ENCODE measurements at regions not wholly inside any gene's neighbourhood (a gene's known extent, or its start where the extent isn't known, plus 50 kb on each side); places are given as distances from the start of the nearest gene placed in this dataset.
A peak's percentile ranks its signal among the peaks of the same experiment; 100 is the strongest.
"Not testable (repeated sequence)": the region's sequence is repeated elsewhere in the genome, so short reads cannot be mapped to it uniquely, and the experiment has no call there.

DNA sequence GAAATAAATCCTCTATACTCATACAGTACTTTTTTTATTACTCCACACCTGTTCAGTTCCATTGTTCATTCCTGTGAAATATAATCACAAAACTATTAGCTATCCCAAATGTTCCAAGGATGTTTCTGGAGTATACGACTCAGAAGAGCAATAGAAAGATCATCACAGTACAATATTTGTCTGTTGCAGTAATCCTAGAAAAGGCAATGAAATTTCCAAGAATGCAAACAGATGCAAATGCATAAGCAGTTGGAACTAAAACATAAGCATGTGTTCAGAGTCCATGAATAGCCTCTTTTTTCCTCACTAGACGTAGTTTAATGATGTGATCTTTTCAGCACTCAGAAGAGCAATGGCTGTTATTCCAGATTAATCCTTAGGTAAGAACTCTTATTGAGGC, 55.2 kb downstream of the RTL3 start:
- DNase-seq, result no peak

DNA sequence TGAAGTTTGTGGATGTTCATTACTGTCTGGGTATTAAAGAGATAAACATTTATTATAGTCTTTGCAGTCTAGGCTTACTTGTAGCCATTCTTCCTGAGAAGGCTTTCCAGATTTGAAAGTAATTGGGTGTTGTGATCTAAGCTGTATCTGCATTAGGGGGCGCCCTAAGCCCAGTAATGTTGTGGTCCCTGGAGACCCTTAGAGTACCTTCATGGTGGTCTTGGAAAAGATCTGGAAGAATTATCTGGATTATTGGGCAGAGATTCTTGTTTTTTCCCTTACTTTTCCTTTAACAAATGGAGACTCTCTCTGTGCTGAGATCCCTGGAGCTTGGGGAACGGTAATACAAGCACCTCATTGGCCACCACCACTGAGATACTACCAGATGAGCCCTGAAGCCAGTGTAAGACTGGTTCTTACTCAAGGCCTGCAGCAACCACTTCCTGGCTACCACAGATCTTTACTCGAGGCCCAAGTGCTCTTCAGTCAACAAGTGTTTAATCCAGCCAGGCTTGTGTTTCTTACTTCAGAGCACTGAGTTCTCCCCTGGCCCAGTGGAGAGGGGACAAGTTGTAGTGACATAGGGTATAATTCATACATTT, 63.1 kb downstream of the RTL3 start:
- no peak for DNase-seq

DNA sequence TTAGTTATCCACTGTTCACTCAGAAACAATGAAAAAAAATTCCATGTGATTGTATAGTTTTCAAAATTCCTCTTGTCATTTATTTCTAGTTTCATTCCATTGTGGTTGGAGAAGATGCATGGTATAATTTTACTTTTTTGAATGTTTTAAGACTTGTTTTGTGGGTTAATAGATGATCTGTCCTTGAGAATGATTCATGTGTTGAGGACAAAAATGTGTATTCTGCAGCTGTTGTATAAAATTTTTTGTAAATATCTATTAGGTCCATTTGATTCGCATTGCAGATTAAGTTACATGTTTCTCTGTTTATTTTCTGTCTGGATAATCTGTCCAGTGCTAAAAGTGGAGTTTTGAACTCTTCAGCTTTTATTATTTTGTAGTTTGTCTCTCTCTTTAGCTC, 65.4 kb downstream of the RTL3 start:
- DNase-seq, result no peak

DNA sequence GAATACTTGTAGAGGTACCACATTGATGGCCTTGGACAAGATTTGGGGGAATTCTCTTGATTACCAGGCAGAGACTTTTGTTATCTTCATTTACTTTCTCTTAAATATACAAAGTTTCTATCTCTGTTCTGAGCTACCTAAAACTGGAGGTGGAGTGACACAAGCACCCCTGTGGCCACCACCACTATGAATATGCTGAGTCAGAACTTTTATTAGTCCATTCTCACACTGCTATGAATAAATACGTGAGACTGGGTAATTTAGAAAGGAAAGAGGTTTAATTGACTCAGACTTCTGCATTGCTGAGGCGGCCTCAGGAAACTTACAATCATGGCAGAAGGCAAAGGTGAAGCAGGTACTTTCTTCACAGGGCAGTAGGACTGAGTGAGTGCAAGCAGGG, 67.1 kb downstream of the RTL3 start:
- DNase-seq, result no peak

DNA sequence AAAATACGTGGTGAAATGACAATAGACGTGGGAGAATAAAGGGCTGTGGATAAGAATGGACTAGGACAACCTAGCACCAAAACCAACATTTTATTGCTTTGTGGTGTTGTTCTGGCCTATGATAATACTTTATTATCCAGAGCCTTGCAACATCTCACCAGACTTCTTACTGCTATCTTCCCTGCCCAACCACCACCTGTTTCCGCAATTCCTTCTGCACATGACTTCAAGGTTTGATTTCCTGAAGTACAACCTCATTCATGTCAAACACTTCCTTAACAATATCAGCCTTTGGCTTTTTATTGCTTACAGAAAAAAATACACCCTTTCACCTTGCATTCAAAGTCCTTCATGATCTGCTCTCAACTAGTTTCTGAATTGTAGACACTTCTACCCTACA, 84.8 kb downstream of the RTL3 start:
- DNase-seq, result no peak

DNA sequence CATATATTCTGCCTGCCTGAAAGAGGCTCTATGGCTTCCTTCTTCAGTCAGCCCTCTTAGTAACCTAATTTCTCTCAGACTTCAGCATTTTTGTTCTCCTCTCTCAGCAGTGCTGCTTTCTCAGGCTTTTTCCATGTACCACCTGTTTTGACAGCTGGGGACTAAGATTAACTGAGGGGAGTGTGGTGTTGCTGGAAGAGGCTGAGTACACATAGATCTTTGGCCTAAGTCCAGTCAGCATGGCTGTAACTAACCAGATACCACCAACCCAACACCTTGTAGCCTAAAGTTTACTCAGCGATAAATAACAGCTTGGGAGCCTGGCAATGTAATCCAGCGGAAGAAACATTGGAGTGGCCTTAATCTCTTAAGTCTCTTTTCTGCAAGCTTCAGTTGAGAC, 85.5 kb downstream of the RTL3 start:
- DNase-seq, result no peak

DNA sequence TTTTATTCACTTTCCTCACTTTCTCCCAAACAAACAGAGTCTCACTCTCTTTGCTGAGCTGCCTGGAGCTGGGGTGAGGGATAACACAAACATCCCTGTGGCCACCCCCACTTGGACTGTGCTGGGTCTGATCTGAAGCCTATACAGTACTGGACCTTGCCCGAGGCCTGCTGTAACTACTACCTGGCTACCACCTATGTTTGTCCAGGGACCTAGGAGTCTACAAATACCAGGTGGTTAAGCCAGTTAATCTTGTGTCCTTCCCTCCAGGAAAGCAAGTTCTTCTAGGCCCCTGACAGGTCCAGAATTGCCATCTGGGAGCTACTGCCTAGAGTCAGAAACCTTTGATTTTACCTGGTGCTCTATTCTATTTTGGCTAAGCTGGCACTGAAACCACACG, 87.3 kb downstream of the RTL3 start:
- DNase-seq, result no peak

DNA sequence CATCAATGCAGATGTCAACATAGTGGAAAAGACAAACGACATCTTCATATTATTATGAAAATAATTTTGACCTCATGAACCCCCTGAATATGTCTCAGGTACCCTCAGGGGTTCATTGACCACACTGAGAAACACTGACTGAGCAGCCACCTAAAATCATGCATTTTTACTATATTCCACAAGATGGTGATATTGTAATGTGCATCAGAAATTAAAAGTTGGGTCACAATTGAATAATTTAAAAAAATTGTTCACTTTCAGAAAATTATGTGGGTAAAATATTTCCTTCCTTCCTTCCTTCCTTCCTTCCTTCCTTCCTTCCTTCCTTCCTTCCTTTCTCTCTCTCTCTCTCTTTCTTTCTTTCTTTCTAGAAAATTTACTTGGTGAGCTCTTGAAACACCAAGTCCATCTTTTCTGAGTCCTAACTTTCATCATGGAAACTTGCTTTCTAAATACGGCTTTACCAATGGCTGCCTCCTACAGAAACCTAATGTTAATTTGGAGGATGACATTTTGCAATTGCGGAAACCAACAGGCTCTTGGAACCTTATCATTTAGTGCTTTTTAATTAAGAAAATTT, 103.6 kb downstream of the RTL3 start:
- DNase-seq, result no peak

DNA sequence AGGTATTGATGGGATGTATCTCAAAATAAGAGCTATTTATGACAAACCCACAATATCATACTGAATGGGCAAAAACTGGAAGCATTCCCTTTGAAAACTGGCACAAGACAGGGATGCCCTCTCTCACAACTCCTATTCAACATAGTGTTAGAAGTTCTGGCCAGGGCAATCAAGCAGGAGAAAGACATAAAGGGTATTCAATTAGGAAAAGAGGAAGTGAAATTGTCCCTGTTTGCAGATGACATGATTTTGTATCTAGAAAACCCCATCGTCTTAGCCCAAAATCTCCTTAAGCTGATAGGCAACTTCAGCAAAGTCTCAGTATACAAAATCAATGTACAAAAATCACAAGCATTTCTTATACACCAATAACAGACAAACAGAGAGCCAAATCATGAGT, 106.5 kb downstream of the RTL3 start:
- DNase-seq, result not testable (repeated sequence)

DNA sequence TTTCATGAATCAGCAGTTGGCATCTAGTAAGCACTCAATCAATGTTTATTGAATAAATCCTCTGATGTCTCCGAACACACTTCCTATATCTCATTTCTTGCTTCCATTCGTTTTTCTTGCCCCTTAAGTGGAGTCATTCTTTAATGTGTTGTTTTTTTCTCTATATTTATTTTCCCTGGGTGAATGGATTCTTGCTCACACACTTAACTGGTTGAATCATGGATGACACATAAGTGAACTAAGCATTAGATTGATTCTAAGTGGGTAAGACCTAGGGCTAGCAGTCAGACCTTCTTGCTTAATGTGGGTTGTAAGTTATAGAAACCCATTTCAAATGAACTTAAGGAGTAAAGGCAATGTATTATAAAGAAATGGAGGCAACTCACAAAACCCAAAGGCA, 111.1 kb downstream of the RTL3 start:
- no peak for DNase-seq

DNA sequence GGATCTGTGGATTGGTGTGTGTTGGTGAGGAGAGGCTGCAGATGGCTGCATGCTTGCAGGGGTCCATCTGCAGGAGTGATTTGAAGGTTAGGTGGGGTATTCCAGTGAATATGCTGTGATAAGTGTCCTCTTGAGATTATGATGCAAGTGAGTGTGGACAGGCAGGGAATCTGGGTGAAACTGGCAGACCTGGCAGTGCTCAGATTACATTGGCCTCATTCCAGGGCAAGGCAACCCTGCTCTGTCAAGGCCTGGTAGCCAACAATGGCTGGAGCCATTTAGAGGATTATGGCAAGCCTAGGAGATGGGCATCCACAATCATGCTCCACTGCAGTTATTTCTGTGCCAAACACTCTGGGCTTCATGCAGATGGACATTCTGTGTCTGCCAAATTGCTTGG, 113.9 kb downstream of the RTL3 start:
- DNase-seq, result no peak

DNA sequence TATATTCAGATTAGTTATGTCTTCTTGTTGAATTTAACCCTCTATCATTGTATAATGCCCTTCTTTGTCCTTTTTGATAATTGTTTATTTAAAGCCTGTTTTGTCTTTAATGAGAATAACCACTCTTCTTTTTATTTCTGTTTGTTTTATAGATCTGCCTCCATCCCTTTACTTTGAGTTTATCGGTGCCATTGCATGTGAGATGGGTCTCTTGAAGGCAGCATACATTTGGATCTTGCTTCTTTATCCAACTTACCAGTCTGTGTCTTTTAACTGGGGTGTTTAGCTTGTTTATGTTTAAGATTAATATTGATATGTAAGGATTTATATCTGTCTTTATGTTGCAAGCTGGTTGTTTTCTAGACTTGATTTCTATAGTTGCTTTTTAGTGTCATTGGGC, 115.8 kb downstream of the RTL3 start:
- no peak for DNase-seq

DNA sequence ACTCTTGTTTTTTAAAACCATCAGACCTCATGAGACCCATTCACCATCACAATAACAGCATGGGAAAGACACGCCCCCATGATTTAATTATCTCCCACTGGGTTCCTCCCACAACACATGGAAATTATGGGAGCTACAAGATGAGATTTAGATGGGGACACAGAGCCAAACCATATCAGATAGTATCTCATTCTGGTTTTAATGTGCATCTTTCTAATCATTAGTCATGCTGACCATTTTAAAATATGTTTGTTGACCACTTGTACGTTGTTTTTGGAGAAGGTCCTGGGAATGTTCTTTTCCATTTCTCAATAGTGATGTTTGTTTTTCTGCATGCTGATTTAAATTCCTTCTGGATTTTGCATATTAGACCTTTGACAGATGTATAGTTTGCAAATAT, 119.0 kb downstream of the RTL3 start:
- no peak for DNase-seq

DNA sequence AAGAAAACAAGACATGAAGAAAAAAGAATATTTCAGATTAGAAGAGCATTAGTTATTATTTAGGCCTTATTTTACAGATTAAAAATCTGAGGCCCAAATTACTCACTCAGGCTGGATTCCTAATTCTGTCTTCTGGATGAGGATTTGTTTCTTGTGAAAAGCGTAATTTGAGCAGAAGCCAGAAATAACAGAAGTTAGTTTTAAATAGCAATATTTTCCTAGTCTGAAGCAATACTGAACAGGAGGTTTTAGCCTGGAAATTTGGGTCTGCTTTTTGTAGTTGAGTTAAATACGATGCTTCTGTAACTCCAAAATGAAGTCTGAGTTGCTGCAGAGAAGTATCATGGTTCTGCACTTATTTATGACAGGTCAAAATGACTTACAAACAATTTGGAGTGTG, 124.9 kb downstream of the RTL3 start:
- DNase-seq, result no peak

DNA sequence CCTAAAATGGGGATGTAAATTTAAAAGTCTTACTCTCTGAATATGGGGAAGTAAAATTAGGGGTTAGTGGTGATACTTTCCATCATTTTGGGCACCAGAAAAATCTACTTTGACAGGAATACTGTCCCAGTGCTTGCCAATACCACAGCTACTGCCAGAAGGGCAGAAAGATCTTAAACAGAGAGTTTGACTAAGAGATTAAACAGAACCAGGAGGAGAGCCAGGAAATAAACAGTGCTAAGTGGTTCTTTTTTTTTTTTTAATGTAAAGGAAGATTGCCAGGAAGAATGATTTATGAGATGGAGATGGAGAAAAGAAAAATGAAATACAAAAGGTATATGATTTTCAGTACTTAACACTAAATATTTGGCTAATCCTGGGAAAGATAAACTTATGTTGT, 126.8 kb downstream of the RTL3 start:
- DNase-seq, result no peak

DNA sequence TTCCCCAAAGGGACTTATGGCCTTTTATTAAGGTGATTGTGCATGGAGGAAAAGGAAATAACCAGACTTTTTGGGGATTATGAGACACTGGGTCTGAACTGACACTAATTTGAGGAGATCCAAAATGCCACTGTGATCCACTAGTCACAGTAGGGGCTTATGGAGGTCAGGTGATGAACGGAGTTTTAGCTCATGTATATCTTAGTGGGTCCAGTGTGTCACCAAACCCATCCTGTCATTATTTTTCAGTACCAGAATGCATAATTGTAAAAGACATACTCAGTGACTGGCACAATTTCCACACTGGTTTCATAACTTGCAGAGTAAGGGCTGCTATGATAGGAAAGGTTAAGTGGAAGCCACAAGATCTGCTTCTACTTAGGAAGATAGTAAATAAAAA, 131.3 kb downstream of the RTL3 start:
- no peak for DNase-seq

DNA sequence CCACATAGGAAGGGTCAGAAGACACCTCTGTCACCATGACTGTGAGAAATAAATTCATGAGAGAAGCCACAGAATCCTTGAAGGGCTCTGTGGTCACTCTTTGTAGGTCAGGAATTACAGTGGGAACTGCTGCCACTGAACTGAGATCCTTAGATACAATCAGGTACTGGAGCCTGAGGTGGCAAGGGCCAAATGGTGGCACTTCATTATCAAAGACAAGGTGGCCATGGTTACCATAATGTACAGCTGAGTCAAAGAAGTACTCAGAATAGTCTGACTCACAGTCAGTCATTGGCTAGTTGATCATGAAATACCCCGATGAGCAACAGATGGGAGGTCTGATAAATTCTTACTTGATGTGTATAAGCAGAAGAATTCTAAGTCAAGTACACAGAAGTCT, 131.9 kb downstream of the RTL3 start:
- DNase-seq, result no peak

DNA sequence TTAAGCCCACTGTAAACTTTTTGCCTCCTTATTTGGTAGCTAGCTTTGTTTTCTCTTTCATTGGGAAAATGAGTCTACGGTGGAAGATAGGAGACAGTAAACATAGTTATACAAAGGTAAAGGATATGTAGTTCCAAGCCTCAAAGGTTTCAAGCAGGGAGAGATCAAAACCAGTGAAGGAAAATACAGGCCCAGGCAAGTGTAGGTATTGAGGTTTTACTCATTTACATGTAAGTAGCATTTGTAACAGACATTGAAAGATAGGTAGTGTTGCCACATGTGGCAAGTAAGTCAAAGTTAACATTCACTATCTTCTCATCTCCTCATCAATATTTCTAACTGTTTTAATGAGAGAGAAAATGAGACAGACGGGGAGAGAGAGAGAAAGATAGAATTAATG, 136.5 kb downstream of the RTL3 start:
- DNase-seq, result no peak

DNA sequence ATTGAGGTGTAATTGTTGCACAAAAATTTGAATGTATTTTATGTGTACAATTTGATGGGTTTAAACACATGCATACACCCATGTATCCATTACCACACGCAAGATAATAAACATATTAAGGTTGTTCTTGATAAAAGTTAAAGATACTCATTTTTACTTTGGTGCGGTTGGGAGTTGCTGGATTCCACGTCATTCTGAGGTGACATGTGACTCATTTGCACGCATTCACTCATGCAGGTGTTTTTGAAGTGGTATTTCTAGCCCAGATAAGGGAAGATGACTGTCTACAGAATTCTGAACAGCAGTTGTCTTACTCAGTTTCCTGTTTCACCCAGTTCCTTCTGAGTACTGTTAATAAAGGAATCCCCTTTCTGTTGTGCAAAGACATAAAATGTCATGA, 142.0 kb downstream of the RTL3 start:
- DNase-seq, result peak; percentile 70

DNA sequence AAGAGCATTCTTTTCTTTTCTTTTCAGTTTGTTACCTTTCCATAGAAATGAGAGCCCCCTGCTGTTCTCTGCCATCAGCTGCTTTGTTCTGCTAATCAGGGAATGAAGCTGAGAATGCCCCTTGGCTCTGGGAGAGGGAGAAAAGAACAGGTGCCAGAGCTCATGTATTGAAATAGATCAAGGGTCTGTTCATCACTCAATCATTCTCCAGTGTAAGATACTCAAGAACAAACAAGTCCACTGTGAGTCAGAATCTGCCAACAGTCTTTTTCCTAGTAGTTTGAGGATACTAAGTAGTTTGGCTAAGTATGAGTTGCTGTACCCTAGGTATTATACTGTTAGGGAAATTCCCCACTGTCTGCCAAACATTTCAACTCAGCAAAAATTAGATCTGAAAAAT, 144.3 kb downstream of the RTL3 start:
- no peak for DNase-seq

DNA sequence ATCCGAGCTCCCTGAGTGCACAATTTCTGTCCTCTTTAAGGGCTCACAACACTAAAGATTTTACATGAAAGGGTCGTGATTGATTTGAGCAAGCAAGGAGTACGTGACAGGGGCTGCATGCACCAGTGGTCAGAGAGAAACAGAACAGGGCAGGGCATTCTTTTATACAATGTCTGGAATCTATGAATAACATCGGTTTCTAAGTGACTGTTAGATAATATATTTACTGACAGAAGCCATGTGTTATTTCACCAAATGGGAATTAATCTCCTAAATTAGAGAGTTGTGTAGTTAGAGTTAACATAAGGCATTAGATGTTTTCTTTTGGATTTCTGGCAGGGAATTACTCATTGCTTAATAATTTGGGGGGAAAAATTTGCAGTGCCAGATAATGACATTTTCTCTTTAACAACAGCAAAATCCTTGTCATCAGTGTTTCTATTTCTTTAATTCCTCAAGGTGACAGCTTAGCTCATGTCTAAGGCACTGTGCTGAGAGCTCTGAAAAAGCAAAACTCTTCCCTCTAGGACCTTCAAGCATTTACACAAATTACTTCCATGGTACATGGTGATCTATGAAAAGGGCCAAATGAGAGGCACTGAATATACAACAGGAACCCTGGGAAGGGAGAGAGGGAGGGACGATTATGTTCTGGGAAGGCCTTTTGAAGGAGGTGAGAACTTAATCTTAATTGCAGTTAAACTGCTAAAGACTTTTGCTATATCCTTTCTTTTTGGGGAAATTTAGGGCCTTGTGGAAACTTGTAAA, 145.0 kb downstream of the RTL3 start:
- no peak for DNase-seq

DNA sequence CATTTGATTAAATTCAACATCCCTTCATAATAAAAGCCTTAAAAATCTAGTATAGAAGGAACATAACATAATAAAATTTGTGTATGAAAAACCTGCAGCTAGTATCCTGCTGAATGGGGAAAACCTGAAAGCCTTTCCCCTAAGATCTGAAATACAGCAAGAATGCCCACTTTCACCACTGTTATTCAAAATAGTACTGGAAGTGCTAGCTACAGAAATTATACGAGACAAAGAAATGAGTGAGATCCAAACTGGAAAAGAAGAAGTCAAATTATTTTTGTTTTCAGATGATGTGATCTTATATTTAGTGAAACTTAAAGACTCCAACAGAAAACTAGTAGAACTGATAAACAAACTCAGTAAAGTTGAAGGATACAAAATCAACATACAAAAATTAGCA, 152.9 kb downstream of the RTL3 start:
- DNase-seq, result no peak

DNA sequence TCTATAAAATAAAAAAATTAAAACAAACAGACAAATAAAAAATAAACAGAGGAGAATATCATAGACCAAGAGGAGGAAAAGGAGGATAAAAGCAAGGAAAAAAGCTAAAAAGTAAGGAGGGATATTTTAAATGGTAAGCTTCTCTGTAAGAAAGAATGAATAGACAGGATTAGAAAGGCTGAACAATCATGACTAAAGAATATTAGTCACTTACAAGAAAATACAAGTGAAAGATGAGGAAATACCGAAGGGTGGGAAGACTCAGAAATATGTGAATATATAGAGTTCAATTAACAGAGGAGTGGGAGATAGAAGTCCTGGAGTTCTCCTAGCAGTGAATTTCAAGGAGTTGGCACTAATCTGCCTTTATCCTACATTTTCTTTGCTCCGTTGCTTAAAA, 162.6 kb downstream of the RTL3 start:
- DNase-seq, result no peak

DNA sequence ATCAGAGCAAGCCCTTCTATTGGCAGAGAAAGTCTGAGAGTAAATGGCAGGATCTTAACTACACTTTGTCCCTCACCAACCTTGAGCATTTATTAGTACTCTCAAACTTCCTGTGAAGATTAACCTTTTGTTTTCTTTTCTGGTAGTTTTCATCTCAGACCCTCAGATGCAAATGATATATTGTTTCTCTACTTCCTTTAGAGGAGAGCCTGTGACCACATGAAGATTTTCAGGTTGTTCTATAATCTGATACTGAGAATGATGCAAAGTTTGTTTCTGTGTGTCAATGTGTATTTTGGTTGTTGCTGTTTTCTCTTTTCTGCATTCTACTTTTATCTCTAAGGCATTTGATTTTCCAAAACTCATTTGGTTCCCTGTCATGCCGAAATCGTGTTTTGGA, 165.8 kb upstream of the CYSLTR1 start:
- DNase-seq, result no peak

DNA sequence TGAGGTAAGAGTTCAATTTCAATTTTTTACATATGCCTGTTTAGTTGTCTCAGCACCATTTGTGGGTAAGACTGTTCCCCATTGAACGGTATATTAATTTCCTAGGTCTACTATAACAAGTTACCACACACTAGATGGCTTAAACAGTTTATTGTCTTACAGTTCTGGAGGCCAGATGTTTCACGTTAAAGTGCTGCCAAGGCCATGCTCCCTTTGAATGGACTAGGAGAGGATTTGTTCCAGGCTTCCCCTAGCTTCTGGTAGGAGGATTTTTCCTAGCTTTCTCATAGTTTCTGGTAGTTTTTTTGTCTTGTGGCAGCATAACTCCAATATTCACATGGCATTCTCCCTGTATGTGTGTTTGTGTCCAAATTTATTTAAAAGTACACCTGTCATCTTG, 149.3 kb upstream of the CYSLTR1 start:
- DNase-seq, result no peak
